ENCODE measurements at regions not wholly inside any gene's neighbourhood (a gene's known extent, or its start where the extent isn't known, plus 50 kb on each side); places are given as distances from the start of the nearest gene placed in this dataset.
A peak's percentile ranks its signal among the peaks of the same experiment; 100 is the strongest.

GRCh38 chr10:78619896-78620295, 448.9 kb upstream of the ZMIZ1 start:
- DNase-seq (ENCODE audit: low read depth) = no peak

GRCh38 chr10:78620985-78621799, 447.6 kb upstream of the ZMIZ1 start:
- no peak for DNase-seq (ENCODE audit: low read depth)

GRCh38 chr10:78623578-78624215, 445.1 kb upstream of the ZMIZ1 start:
- peak; percentile 77 for DNase-seq (ENCODE audit: low read depth)

GRCh38 chr10:78624791-78625190, 444.0 kb upstream of the ZMIZ1 start:
- DNase-seq (ENCODE audit: low read depth) = no peak

- no peak for DNase-seq (ENCODE audit: low read depth)
These were observed 442.3 kb upstream of the ZMIZ1 start for GRCh38 chr10:78626471-78626870.

GRCh38 chr10:78627254-78627795, 441.4 kb upstream of the ZMIZ1 start:
- DNase-seq (ENCODE audit: low read depth) = no peak

GRCh38 chr10:78628976-78629375, 439.8 kb upstream of the ZMIZ1 start:
- DNase-seq (ENCODE audit: low read depth) = no peak

- no peak for DNase-seq (ENCODE audit: low read depth)
These were observed 439.0 kb upstream of the ZMIZ1 start for GRCh38 chr10:78629773-78630172.

GRCh38 chr10:78630944-78631838, 437.6 kb upstream of the ZMIZ1 start:
- DNase-seq (ENCODE audit: low read depth) = no peak

GRCh38 chr10:78634389-78634815, 434.4 kb upstream of the ZMIZ1 start:
- DNase-seq (ENCODE audit: low read depth) = peak; percentile 17

- DNase-seq (ENCODE audit: low read depth) = peak; percentile 39
These were observed 433.9 kb upstream of the ZMIZ1 start for GRCh38 chr10:78634835-78635234.

GRCh38 chr10:78639629-78640028, 429.1 kb upstream of the ZMIZ1 start:
- no peak for DNase-seq (ENCODE audit: low read depth)

GRCh38 chr10:78640796-78641636, 427.8 kb upstream of the ZMIZ1 start:
- DNase-seq (ENCODE audit: low read depth) = no peak

- DNase-seq (ENCODE audit: low read depth) = no peak
These were observed 427.1 kb upstream of the ZMIZ1 start for GRCh38 chr10:78641693-78642092.

GRCh38 chr10:78642269-78642816, 426.4 kb upstream of the ZMIZ1 start:
- DNase-seq (ENCODE audit: low read depth) = no peak

GRCh38 chr10:78643513-78643912, 425.3 kb upstream of the ZMIZ1 start:
- DNase-seq (ENCODE audit: low read depth) = no peak

- DNase-seq (ENCODE audit: low read depth) = no peak
These were observed 424.2 kb upstream of the ZMIZ1 start for GRCh38 chr10:78644550-78644949.

GRCh38 chr10:78645169-78645686, 423.5 kb upstream of the ZMIZ1 start:
- no peak for DNase-seq (ENCODE audit: low read depth)

GRCh38 chr10:78645975-78646374, 422.8 kb upstream of the ZMIZ1 start:
- no peak for DNase-seq (ENCODE audit: low read depth)

GRCh38 chr10:78648256-78648860, 420.4 kb upstream of the ZMIZ1 start:
- no peak for DNase-seq (ENCODE audit: low read depth)

Measured in iris pigment epithelial cell (primary cell).